ENCODE measurements at regions not wholly inside any gene's neighbourhood (a gene's known extent, or its start where the extent isn't known, plus 50 kb on each side); places are given as distances from the start of the nearest gene placed in this dataset.

DNA sequence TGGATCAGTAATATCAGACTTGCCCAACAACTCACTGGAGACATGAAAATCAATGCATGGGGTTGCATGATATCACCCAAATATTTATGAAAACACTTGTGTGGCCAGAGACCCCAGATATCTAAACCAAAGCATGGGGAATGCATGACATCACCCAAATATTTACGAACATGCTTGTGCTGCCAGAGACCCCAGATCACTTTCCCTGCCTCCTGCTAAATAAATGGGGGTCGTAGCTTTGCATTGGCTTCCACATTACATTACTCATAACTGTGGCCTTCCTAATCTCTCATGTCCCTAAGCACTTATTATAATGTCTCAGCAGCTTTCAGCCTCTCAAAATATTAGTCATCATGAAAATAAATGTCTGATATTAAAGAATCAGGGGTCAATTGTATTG, 838.0 kb upstream of the DEFB115 start:
- TF ChIP-seq, protein P1, sequence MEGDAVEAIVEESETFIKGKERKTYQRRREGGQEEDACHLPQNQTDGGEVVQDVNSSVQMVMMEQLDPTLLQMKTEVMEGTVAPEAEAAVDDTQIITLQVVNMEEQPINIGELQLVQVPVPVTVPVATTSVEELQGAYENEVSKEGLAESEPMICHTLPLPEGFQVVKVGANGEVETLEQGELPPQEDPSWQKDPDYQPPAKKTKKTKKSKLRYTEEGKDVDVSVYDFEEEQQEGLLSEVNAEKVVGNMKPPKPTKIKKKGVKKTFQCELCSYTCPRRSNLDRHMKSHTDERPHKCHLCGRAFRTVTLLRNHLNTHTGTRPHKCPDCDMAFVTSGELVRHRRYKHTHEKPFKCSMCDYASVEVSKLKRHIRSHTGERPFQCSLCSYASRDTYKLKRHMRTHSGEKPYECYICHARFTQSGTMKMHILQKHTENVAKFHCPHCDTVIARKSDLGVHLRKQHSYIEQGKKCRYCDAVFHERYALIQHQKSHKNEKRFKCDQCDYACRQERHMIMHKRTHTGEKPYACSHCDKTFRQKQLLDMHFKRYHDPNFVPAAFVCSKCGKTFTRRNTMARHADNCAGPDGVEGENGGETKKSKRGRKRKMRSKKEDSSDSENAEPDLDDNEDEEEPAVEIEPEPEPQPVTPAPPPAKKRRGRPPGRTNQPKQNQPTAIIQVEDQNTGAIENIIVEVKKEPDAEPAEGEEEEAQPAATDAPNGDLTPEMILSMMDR (IDR thresholded peaks at IDR 0.05) = no peak
- no peak for TF ChIP-seq POLR2A (IDR thresholded peaks at IDR 0.05)
